Testis (tissue), 2 donors: ENCODE measurements at regions not wholly inside any gene's neighbourhood (a gene's known extent, or its start where the extent isn't known, plus 50 kb on each side); places are given as distances from the start of the nearest gene placed in this dataset.

ENCODE experiments used
- CTCF ChIP-seq, 3 experiments: fragments of 450-650 bp in 2 of 3; fragments of 200-600 bp in 1 of 3; sonication (generic) in 1 of 3; IDR thresholded peaks; one replicate each; pipeline ENCODE4 v1.5.1; 2016 to 2019; ENCODE audit warnings: antibody characterized with exemption in 3 of 3, mild to moderate bottlenecking in 2 of 3, moderate library complexity in 1 of 3
- POLR2A ChIP-seq: fragments of 450-650 bp; IDR thresholded peaks from one replicate; pipeline ENCODE4 v1.6.1; 2017; ENCODE audit warnings: antibody characterized with exemption, mild to moderate bottlenecking, moderate library complexity

- no peak for TF ChIP-seq CTCF (IDR thresholded peaks at IDR 0.05)
- TF ChIP-seq POLR2A, result no peak
Observed at GRCh38 chr13:19345158-19345557, 163.5 kb upstream of the TUBA3C start.
